ENCODE measurements at regions not wholly inside any gene's neighbourhood (a gene's known extent, or its start where the extent isn't known, plus 50 kb on each side); places are given as distances from the start of the nearest gene placed in this dataset.

DNA sequence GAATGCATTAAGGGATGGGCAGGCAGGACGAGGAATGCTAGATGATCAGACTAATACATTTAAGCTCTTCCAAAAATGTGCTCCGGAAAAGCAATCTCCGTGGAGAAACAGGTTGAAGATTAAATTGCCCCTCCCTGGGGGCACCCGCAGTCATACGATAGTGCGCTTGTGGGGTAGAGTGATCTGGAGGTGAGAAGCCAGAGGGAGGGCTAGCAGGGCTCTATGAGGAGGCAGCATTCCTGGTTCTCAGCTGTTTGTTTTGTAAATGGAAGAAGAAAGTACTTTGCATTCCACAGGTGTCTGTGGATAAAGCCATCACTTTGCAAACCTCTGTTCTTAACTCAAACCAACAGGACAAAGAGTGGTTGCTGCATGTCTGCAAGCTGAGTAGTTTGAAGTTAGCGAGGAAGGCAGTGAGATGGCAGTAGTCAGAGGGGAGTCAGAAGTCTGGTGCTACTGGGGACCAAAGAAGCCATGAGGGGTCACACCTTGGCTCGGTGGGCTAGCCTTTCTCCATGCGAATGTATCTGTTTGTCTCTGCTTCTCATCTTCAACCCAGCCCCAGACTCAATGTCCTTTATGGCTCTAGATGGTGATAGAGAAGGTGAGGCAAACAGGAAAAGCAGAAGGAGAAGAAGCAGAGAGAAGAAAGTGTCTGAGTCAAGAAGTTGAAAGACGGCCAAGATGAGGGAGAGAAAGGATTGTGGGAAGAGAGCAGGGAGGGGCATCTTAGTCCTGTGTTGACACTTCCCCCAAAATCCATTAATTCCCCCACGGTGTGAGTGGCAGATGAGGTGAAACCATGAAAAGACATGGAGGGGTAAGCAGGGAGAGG, 65.2 kb upstream of the GJA8 start:
- FAIRE-seq = no peak
- intact Hi-C loops (cut with DNase I) = no loop called here
- Histone ChIP-seq H3K4me1 (ENCODE audit: control insufficient read depth in 2 of 3, insufficient read depth in 2 of 3, low read depth in 1 of 3, low read length in 3 of 3) (no peaks in the 10 kb centered on the region), H3K36me3 (ENCODE audit: control insufficient read depth in 2 of 3, insufficient read depth in 3 of 3, low read length in 3 of 3) (no peaks in the 10 kb centered on the region), H3K9ac (ENCODE audit: low read length in 3 of 3) (no peak overlapping the region), H3K27me3 (ENCODE audit: control insufficient read depth, insufficient read depth, low read length) (no peaks in the 10 kb centered on the region), H3K27ac (ENCODE audit: low read depth in 2 of 2, low read length in 2 of 2) (no peak overlapping the region), H3K4me3 (ENCODE audit: low read length in 3 of 3) (no peak overlapping the region), H3K9me3 (ENCODE audit: control insufficient read depth in 2 of 3, insufficient read depth in 1 of 3, low read length in 3 of 3) (no peaks in the 10 kb centered on the region)
- TF ChIP-seq, protein P1, sequence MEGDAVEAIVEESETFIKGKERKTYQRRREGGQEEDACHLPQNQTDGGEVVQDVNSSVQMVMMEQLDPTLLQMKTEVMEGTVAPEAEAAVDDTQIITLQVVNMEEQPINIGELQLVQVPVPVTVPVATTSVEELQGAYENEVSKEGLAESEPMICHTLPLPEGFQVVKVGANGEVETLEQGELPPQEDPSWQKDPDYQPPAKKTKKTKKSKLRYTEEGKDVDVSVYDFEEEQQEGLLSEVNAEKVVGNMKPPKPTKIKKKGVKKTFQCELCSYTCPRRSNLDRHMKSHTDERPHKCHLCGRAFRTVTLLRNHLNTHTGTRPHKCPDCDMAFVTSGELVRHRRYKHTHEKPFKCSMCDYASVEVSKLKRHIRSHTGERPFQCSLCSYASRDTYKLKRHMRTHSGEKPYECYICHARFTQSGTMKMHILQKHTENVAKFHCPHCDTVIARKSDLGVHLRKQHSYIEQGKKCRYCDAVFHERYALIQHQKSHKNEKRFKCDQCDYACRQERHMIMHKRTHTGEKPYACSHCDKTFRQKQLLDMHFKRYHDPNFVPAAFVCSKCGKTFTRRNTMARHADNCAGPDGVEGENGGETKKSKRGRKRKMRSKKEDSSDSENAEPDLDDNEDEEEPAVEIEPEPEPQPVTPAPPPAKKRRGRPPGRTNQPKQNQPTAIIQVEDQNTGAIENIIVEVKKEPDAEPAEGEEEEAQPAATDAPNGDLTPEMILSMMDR (IDR thresholded peaks at IDR 0.05; ENCODE audit: borderline replicate concordance, extremely low read depth, insufficient read depth) = no peak
- peak in 1 of 5 donors; percentile 15 for DNase-seq

DNA sequence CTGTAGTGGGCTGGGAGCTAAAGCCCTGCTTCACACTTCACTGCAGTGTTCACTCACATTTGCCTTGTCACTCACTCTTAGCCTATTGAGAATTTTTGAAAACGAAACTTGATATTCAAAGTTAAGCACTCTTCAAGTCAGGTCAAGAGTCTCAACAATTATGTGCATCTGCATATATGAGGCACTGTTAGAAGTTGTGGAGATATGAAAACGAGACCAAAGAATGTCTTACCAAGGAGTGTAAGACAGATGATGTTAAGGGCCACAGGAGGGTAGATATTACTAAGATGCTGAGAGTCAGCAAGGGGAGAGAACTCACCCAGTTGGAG, 64.7 kb upstream of the GJA8 start:
- Histone ChIP-seq H3K4me1 (ENCODE audit: control insufficient read depth in 2 of 3, insufficient read depth in 2 of 3, low read depth in 1 of 3, low read length in 3 of 3) (no peaks in the 10 kb centered on the region), H3K27me3 (ENCODE audit: control insufficient read depth, insufficient read depth, low read length) (no peaks in the 10 kb centered on the region), H3K36me3 (ENCODE audit: control insufficient read depth in 2 of 3, insufficient read depth in 3 of 3, low read length in 3 of 3) (no peaks in the 10 kb centered on the region), H3K9ac (ENCODE audit: low read length in 3 of 3) (no peak overlapping the region), H3K9me3 (ENCODE audit: control insufficient read depth in 2 of 3, insufficient read depth in 1 of 3, low read length in 3 of 3) (no peaks in the 10 kb centered on the region), H3K4me3 (ENCODE audit: low read length in 3 of 3) (no peak overlapping the region), H3K27ac (ENCODE audit: low read depth in 2 of 2, low read length in 2 of 2) (no peak overlapping the region)
- intact Hi-C loops (cut with DNase I) = no loop called here
- DNase-seq (no peak), FAIRE-seq (no peak)
- TF ChIP-seq, protein P1 (IDR thresholded peaks at IDR 0.05; ENCODE audit: borderline replicate concordance, extremely low read depth, insufficient read depth) = no peak

DNA sequence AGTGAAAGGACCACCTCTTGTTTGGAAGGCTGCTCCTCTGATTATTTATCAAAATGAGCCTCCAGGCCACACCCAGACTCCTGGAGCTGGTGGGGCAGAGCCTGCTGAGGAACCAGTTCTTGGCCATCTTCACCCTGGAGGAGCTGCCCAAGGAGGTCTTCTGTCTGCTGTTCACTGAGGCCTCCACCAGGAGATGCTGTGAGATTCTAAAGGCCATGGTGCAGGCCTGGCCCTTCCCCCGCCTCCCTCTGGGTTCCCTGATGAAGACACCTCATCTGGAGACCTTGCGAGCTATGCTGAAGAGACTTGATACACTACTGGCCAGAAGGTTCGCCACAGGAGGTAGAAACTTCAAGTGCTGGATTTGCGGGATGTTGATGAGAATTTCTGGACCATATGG, 61.7 kb upstream of the GJA8 start:
- TF ChIP-seq, protein P1 (IDR thresholded peaks at IDR 0.05; ENCODE audit: borderline replicate concordance, extremely low read depth, insufficient read depth) = no peak
- intact Hi-C loops (cut with DNase I) = no loop called here
- FAIRE-seq (no peak), DNase-seq (no peak)
- no peaks in the 10 kb centered on the region for H3K4me1 ChIP-seq (ENCODE audit: control insufficient read depth in 2 of 3, insufficient read depth in 2 of 3, low read depth in 1 of 3, low read length in 3 of 3)
- no peaks in the 10 kb centered on the region for H3K27me3 ChIP-seq (ENCODE audit: control insufficient read depth, insufficient read depth, low read length)
- no peak overlapping the region for H3K9ac ChIP-seq (ENCODE audit: low read length in 3 of 3)
- H3K4me3 ChIP-seq (ENCODE audit: low read length in 3 of 3) = no peak overlapping the region
- H3K27ac ChIP-seq (ENCODE audit: low read depth in 2 of 2, low read length in 2 of 2) = no peak overlapping the region
- no peaks in the 10 kb centered on the region for H3K9me3 ChIP-seq (ENCODE audit: control insufficient read depth in 2 of 3, insufficient read depth in 1 of 3, low read length in 3 of 3)
- no peaks in the 10 kb centered on the region for H3K36me3 ChIP-seq (ENCODE audit: control insufficient read depth in 2 of 3, insufficient read depth in 3 of 3, low read length in 3 of 3)

DNA sequence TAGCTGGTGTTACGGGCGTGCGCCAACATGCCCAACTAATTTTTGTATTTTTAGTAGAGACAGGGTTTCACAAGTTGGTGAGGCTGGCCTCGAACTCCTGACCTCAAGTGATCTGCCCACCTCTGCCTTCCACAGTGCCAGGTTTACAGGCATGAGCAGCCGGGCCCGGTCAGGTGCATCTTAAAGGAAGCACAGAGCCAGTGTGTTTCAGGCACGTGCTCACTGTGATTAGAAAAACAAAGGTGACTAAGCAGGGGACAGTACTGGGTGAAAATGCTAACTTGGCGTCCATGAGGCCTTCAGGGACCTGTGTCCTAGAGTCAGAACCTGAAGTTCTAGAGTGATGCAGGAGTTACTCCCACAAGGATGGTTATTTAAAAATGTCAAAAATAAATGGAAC, 60.0 kb upstream of the GJA8 start:
- H3K9ac ChIP-seq (ENCODE audit: low read length in 3 of 3) = no peak overlapping the region
- H3K9me3 ChIP-seq (ENCODE audit: control insufficient read depth in 2 of 3, insufficient read depth in 1 of 3, low read length in 3 of 3) = no peaks in the 10 kb centered on the region
- DNase-seq (no peak), FAIRE-seq (no peak)
- H3K27me3 ChIP-seq (ENCODE audit: control insufficient read depth, insufficient read depth, low read length) = no peaks in the 10 kb centered on the region
- H3K27ac ChIP-seq (ENCODE audit: low read depth in 2 of 2, low read length in 2 of 2) = no peak overlapping the region
- intact Hi-C loops (cut with DNase I) = no loop called here
- TF ChIP-seq, protein P1 (IDR thresholded peaks at IDR 0.05; ENCODE audit: borderline replicate concordance, extremely low read depth, insufficient read depth) = no peak
- H3K4me3 ChIP-seq (ENCODE audit: low read length in 3 of 3) = no peak overlapping the region
- H3K4me1 ChIP-seq (ENCODE audit: control insufficient read depth in 2 of 3, insufficient read depth in 2 of 3, low read depth in 1 of 3, low read length in 3 of 3) = no peaks in the 10 kb centered on the region
- no peaks in the 10 kb centered on the region for H3K36me3 ChIP-seq (ENCODE audit: control insufficient read depth in 2 of 3, insufficient read depth in 3 of 3, low read length in 3 of 3)
